PC-9 (cell line): ENCODE measurements at regions not wholly inside any gene's neighbourhood (a gene's known extent, or its start where the extent isn't known, plus 50 kb on each side); places are given as distances from the start of the nearest gene placed in this dataset.

Experiments used
- BruUV-seq: library from RNA; stranded (reverse); fragments of 400-500 nt; replicated peaks from 2 replicates; lab custom pipeline; 2021; lab: Mats Ljungman, UMichigan
- CTCF ChIA-PET: fragments of 300-600 bp; sonication (Branson Sonifier 250); formaldehyde crosslinking; loops from one replicate; lab custom pipeline; 2022; ENCODE audit warnings: antibody characterized with exemption; lab: Charles Lee
- POLR2A ChIA-PET: fragments of 300-600 bp; sonication (Branson Sonifier 250); formaldehyde crosslinking; loops from one replicate; lab custom pipeline; 2022; ENCODE audit warnings: antibody characterized with exemption; ENCODE audit not compliant: unreplicated experiment; lab: Charles Lee
- DNase-seq, 2 experiments: peaks; one replicate each; pipeline versions ENCODE4 v3.0.0 to v3.0.0-alpha.2; 2015 to 2022; ENCODE audit warnings: mixed read lengths in 1 of 2
- H2AFZ ChIP-seq: fragments of 200-600 bp; sonication (generic); 2 replicates; pipeline ENCODE4 v1.8.1; 2017; ENCODE audit warnings: antibody characterized with exemption
- H3F3A ChIP-seq: fragments of 200-600 bp; sonication (generic); 2 replicates; pipeline ENCODE4 v1.8.1; 2017; ENCODE audit warnings: antibody characterized with exemption, mild to moderate bottlenecking, low read depth; ENCODE audit not compliant: insufficient read depth
- H3K27ac ChIP-seq: fragments of 200-600 bp; sonication (generic); 2 replicates; pipeline ENCODE4 v1.6.1; 2016; ENCODE audit warnings: mixed run types
- H3K27me3 ChIP-seq: fragments of 200-600 bp; sonication (generic); 2 replicates; pipeline ENCODE4 v1.6.1; 2016; ENCODE audit warnings: low read depth, mixed run types; ENCODE audit not compliant: insufficient read depth
- H3K36me3 ChIP-seq: fragments of 200-600 bp; sonication (generic); 2 replicates; pipeline ENCODE4 v1.6.1; 2016; ENCODE audit warnings: low read depth, mixed run types
- H3K4me1 ChIP-seq: fragments of 200-600 bp; sonication (generic); replicated peaks from 2 replicates; pipeline ENCODE4 v1.6.1; 2016; ENCODE audit warnings: mixed run types; ENCODE audit not compliant: insufficient read depth
- H3K4me2 ChIP-seq: fragments of 200-600 bp; sonication (generic); 2 replicates; pipeline ENCODE4 v1.6.1; 2017; ENCODE audit warnings: mixed run types
- H3K4me3 ChIP-seq: fragments of 200-600 bp; sonication (generic); 2 replicates; pipeline ENCODE4 v1.6.1; 2016; ENCODE audit warnings: mixed run types
- H3K79me2 ChIP-seq: fragments of 200-600 bp; sonication (generic); 2 replicates; pipeline ENCODE4 v1.6.1; 2017; ENCODE audit warnings: low read depth, mixed run types
- H3K9me2 ChIP-seq: fragments of 200-600 bp; sonication (generic); 2 replicates; pipeline ENCODE4 v1.8.1; 2017; ENCODE audit warnings: mild to moderate bottlenecking; ENCODE audit not compliant: insufficient read depth
- H3K9me3 ChIP-seq: fragments of 200-600 bp; sonication (generic); 2 replicates; pipeline ENCODE4 v1.8.1; 2016; ENCODE audit warnings: low read depth; ENCODE audit not compliant: insufficient read depth
- H4K20me1 ChIP-seq: fragments of 200-600 bp; sonication (generic); 2 replicates; pipeline ENCODE4 v1.8.1; 2017; ENCODE audit not compliant: insufficient read depth
- EZH2 ChIP-seq: fragments of 200-600 bp; sonication (generic); IDR thresholded peaks from 2 replicates; pipeline ENCODE4 v1.8.0; 2017; ENCODE audit warnings: antibody characterized with exemption, low read depth
- intact Hi-C: fragments of 100-400 bp; cut with micrococcal nuclease; formaldehyde crosslinking; loops from one replicate; pipeline ENCODE4 v1.10.0; 2022; ENCODE audit not compliant: unreplicated experiment
- TF ChIP-seq, protein P1 (sequence below): fragments of 200-600 bp; sonication (generic); conservative IDR thresholded peaks from 2 replicates; pipeline ENCODE4 v1.6.1; 2017; ENCODE audit warnings: mixed run types, antibody characterized with exemption, mild to moderate bottlenecking, moderate library complexity

DNA sequence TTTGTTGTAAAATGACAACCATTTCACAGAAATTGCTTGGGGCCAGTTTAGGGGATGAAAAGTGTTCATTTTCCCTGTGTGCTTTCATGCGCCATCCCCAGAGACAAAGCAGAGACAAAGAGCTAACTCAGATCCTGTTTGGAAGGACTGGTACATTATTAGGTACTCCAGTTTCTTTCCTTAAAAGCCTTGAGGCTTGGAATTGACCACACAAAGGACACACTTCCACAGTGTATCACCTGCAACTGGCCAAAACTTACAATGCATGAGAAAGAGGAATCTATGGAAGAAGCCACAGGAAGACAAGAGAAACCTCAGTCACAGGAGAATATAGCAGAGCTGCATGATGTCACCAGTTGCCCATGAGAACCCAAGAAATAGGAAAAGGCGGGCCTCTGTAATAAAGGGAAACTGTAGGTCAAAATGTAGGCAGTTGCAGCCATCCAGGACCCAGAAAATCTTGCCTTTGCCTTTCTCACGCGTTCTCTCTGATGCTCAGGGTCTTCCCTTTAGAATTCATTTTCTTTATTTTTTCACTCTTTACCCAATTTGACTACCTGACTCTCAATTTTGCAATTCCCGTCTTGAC lies 339.0 kb downstream of the RMST start:
- no peaks in the 10 kb centered on the region for H3K36me3 ChIP-seq
- no peaks in the 10 kb centered on the region for H3K9me2 ChIP-seq
- no TSS peak for BruUV-seq
- intact Hi-C loops: no loop called here
- H4K20me1 ChIP-seq: no peaks in the 10 kb centered on the region
- H2AFZ ChIP-seq: no peak overlapping the region
- H3K27me3 ChIP-seq: no peaks in the 10 kb centered on the region
- ChIA-PET POLR2A (no interaction called here), CTCF (interaction anchor here (0.6 kb wide), 1 partner anchor 620 kb away, joined by 3 read pairs; no protein-coding TSS in a partner anchor)
- no peak overlapping the region for H3K4me2 ChIP-seq
- no peak overlapping the region for H3K27ac ChIP-seq
- DNase-seq: no peak
- no peaks in the 10 kb centered on the region for H3F3A ChIP-seq
- no peaks in the 10 kb centered on the region for H3K4me1 ChIP-seq
- H3K4me3 ChIP-seq: no peak overlapping the region
- H3K9me3 ChIP-seq: no peaks in the 10 kb centered on the region
- no peaks in the 10 kb centered on the region for H3K79me2 ChIP-seq
- no peak for TF ChIP-seq EZH2
- TF ChIP-seq, protein P1, sequence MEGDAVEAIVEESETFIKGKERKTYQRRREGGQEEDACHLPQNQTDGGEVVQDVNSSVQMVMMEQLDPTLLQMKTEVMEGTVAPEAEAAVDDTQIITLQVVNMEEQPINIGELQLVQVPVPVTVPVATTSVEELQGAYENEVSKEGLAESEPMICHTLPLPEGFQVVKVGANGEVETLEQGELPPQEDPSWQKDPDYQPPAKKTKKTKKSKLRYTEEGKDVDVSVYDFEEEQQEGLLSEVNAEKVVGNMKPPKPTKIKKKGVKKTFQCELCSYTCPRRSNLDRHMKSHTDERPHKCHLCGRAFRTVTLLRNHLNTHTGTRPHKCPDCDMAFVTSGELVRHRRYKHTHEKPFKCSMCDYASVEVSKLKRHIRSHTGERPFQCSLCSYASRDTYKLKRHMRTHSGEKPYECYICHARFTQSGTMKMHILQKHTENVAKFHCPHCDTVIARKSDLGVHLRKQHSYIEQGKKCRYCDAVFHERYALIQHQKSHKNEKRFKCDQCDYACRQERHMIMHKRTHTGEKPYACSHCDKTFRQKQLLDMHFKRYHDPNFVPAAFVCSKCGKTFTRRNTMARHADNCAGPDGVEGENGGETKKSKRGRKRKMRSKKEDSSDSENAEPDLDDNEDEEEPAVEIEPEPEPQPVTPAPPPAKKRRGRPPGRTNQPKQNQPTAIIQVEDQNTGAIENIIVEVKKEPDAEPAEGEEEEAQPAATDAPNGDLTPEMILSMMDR: no peak

DNA sequence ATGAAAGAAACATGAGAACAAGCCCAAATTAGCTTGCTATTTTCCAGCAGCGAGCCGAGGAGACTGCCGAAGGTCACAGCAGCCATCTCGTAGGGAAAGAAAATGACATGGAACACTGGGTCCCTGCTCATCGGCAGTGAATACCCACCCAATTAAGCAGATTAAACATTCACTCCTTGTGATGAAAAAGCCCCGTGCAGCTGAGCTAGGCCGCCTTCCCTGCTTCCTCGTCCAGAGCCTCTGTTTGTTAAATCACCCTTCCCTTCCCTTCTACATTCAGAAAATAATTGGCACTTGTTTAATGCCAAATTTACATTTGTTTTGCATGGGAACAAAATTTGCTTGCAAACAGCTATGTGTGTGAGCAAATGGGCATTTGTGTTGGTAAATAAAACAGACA lies 342.5 kb downstream of the RMST start:
- CTCF ChIA-PET: no interaction called here

DNA sequence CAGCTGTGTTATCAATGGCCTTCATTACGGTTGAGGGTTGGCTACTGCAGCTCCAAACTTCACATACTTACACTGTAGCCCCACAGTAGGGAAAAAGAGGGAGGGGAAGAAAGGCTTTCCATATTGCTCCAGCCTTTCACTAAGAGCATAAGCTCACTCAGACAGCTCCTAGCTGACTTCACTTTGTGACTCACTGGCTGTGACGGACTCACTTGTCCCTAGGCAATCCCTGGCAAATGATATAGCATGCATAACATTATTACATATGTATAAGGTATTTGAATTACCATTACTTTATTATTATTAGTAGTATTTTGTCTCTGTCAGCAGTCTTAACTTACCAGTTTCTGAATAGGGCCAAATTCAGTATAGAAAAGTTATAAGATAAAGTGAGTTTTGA lies 350.7 kb downstream of the RMST start:
- Histone ChIP-seq H4K20me1 (no peaks in the 10 kb centered on the region), H3K4me3 (no peak overlapping the region), H3K4me1 (no peaks in the 10 kb centered on the region), H3K4me2 (no peak overlapping the region), H3K9me2 (no peaks in the 10 kb centered on the region), H3K36me3 (no peaks in the 10 kb centered on the region), H2AFZ (no peak overlapping the region), H3F3A (no peaks in the 10 kb centered on the region), H3K79me2 (no peaks in the 10 kb centered on the region), H3K27ac (no peak overlapping the region), H3K27me3 (no peaks in the 10 kb centered on the region), H3K9me3 (no peaks in the 10 kb centered on the region)
- intact Hi-C loops: no loop called here
- ChIA-PET CTCF (interaction anchor here (0.5 kb wide), 1 partner anchor 509 kb away, joined by 3 read pairs; no protein-coding TSS in a partner anchor), POLR2A (no interaction called here)
- DNase-seq: no peak
- TF ChIP-seq, protein P1: no peak
- no peak for TF ChIP-seq EZH2
- no TSS peak for BruUV-seq

More for the DNA sequence above, 342.5 kb downstream of the RMST start:
- Histone ChIP-seq H3K79me2 (no peaks in the 10 kb centered on the region), H2AFZ (no peak overlapping the region), H3F3A (no peaks in the 10 kb centered on the region), H4K20me1 (no peaks in the 10 kb centered on the region), H3K27me3 (no peaks in the 10 kb centered on the region), H3K27ac (no peak overlapping the region), H3K36me3 (no peaks in the 10 kb centered on the region), H3K9me3 (no peaks in the 10 kb centered on the region), H3K4me2 (no peak overlapping the region), H3K9me2 (no peaks in the 10 kb centered on the region), H3K4me3 (no peak overlapping the region), H3K4me1 (no peaks in the 10 kb centered on the region)
- TF ChIP-seq, protein P1: no peak
- no peak for TF ChIP-seq EZH2
- DNase-seq: no peak
- no TSS peak for BruUV-seq
- POLR2A ChIA-PET: no interaction called here
- intact Hi-C loops: no loop called here
